ENCODE measurements at regions not wholly inside any gene's neighbourhood (a gene's known extent, or its start where the extent isn't known, plus 50 kb on each side); places are given as distances from the start of the nearest gene placed in this dataset.

DNA sequence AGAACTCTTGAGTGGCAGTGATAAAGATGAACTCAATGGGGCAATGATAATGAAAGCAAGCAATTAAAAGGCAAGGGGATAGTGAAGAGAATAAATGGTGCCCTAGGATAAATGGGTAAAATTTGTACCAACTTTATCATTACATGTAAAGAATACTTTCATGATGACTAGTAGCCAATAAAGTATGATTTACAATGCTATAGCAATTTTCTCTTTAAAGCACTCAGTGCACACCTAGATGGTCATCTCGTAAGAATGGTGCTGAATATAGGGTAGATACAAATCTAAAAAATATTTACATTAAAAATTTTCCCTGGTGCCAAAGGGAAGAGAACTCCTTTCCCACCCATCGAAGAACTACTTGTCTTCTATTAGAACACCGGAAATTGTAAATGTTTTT lies 651.4 kb downstream of the STPG2 start:
- TF ChIP-seq, protein P1, sequence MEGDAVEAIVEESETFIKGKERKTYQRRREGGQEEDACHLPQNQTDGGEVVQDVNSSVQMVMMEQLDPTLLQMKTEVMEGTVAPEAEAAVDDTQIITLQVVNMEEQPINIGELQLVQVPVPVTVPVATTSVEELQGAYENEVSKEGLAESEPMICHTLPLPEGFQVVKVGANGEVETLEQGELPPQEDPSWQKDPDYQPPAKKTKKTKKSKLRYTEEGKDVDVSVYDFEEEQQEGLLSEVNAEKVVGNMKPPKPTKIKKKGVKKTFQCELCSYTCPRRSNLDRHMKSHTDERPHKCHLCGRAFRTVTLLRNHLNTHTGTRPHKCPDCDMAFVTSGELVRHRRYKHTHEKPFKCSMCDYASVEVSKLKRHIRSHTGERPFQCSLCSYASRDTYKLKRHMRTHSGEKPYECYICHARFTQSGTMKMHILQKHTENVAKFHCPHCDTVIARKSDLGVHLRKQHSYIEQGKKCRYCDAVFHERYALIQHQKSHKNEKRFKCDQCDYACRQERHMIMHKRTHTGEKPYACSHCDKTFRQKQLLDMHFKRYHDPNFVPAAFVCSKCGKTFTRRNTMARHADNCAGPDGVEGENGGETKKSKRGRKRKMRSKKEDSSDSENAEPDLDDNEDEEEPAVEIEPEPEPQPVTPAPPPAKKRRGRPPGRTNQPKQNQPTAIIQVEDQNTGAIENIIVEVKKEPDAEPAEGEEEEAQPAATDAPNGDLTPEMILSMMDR (IDR thresholded peaks at IDR 0.05; ENCODE audit: low read depth, low read length) = no peak
- Histone ChIP-seq H3K4me1 (no peaks in the 10 kb centered on the region), H3K36me3 (no peaks in the 10 kb centered on the region), H3K4me3 (ENCODE audit: low read depth, low read length) (no peak overlapping the region), H3K27me3 (no peaks in the 10 kb centered on the region), H3K9me3 (no peaks in the 10 kb centered on the region)
- DNase-seq = no peak

DNA sequence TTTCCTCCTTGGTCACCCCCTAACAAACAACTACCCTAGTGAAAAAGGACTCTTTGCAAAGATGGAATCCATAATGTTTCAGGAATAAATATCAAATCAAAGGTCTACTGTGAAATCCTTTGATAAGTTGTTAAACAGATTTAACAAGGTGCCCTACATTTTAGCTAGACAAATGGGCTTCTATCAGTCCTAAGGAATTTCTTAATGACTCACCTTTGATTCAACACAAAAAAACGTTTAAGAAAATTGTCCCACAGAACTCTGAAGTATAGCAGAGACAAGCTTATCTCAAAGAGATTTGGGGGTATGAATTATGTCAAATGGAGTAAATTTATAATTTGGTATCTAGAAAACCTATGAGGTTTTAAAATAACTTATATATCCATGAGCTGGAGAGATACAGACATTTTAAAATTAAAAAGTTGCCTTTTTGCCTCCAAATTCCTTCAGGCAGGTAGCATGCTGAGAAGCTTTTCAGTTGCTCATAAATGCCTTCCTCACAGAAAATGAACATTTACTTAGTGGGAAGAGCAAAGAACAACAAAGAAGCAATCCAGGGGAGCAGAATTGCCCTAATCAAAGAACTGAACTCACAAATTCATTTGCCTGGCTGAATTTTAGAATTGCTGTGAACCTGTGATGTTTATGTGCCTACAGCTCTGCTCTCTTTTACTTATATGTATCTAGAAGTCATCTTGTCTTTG lies 649.3 kb downstream of the STPG2 start:
- no peak for DNase-seq
- no peaks in the 10 kb centered on the region for H3K9me3 ChIP-seq
- H3K36me3 ChIP-seq = no peaks in the 10 kb centered on the region
- H3K4me3 ChIP-seq (ENCODE audit: low read depth, low read length) = no peak overlapping the region
- no peaks in the 10 kb centered on the region for H3K27me3 ChIP-seq
- H3K4me1 ChIP-seq = no peaks in the 10 kb centered on the region
- TF ChIP-seq, protein P1 (IDR thresholded peaks at IDR 0.05; ENCODE audit: low read depth, low read length) = no peak

DNA sequence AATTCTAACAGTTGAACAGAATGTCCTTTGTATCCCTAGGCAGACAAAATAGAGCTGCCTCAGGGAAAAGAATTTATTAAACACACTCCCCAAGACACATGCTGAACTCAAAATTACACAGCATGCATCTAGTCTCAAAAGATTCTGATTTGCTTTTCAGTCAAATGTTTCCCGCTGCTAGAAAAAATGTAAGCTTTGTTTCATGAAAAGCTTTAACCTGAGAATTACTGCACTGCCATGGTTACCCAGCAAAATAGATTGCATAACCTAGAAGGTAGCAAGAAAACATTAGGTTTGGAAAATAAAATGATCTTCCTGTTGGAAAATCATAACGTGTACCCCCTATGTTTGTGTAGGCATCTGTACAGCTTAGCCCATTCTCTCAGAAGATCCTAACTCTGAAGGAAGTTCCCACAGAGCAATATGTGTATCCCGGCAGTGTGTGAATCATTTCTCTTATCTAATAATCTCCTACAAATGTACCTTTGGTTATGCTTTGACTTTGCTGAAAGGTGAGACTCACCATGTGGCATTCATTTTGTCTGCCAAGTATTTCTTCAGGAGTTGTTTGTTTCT lies 646.9 kb downstream of the STPG2 start:
- TF ChIP-seq, protein P1 (IDR thresholded peaks at IDR 0.05; ENCODE audit: low read depth, low read length) = no peak
- Histone ChIP-seq H3K9me3 (no peaks in the 10 kb centered on the region), H3K4me3 (ENCODE audit: low read depth, low read length) (no peak overlapping the region), H3K4me1 (no peaks in the 10 kb centered on the region), H3K36me3 (no peaks in the 10 kb centered on the region), H3K27me3 (no peaks in the 10 kb centered on the region)
- no peak for DNase-seq

DNA sequence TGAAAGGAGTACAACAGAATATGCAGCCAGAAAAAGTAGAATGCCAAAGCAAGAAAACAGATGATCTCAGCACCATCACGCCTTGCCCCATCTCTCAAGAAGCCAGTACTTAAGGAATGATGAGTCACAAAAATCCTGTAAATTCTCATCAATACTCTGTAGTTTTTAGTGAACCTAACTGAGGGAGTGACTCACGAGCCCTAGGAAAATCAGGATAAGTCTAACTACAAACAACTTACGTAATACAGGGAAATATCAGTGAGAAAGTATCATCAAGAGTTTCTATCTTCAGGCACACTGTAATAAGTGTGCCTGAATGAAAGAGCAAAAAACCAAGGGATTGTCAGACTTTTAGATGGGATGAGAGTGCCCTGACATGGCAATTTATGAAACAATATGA lies 644.4 kb downstream of the STPG2 start:
- Histone ChIP-seq H3K4me1 (no peaks in the 10 kb centered on the region), H3K27me3 (no peaks in the 10 kb centered on the region), H3K36me3 (no peaks in the 10 kb centered on the region), H3K9me3 (no peaks in the 10 kb centered on the region), H3K4me3 (ENCODE audit: low read depth, low read length) (no peak overlapping the region)
- TF ChIP-seq, protein P1 (IDR thresholded peaks at IDR 0.05; ENCODE audit: low read depth, low read length) = no peak
- no peak for DNase-seq

DNA sequence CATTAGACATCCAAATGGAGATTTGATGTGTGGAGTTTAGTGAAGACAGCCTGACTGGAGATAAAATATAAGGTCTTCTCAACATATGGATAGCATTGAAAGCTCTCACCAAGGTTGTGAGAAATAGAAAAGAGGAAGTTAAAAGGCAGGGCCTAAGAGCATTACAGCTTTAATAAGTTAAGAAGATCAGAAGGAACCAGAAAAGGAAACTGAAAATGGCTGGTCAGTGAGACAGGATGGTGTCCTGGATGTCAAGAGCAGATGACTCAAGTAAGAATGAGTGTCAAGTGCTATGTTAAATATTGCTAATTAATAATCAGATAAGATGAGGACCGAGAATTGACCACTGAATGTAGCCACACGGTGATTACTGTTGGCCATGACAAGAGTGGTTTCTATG lies 642.9 kb downstream of the STPG2 start:
- Histone ChIP-seq H3K27me3 (no peaks in the 10 kb centered on the region), H3K4me3 (ENCODE audit: low read depth, low read length) (no peak overlapping the region), H3K36me3 (no peaks in the 10 kb centered on the region), H3K4me1 (no peaks in the 10 kb centered on the region), H3K9me3 (no peaks in the 10 kb centered on the region)
- DNase-seq = no peak
- TF ChIP-seq, protein P1 (IDR thresholded peaks at IDR 0.05; ENCODE audit: low read depth, low read length) = no peak

DNA sequence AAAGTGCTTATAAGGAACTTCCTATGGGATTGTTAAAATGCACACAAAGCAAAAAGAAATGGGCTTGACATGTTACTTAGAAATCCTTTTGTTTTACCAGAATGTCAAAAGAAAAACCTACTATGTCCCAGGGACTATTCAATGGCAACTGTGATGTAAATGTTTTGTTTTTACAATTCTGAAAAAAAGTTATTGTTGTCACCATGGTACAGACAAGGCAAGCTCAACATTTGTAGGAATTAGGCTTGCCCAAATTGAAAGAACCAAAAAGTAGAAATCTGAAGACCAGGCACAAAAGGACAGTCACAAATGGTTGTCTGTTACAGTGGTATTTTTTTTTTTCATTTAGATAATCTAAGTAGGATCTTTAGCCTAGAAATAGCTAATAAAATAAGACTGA lies 638.6 kb downstream of the STPG2 start:
- H3K4me1 ChIP-seq = no peaks in the 10 kb centered on the region
- TF ChIP-seq, protein P1 (IDR thresholded peaks at IDR 0.05; ENCODE audit: low read depth, low read length) = no peak

More for the DNA sequence above, 638.6 kb downstream of the STPG2 start:
- DNase-seq = no peak
- H3K27me3 ChIP-seq = no peaks in the 10 kb centered on the region
- no peaks in the 10 kb centered on the region for H3K36me3 ChIP-seq
- H3K4me3 ChIP-seq (ENCODE audit: low read depth, low read length) = no peak overlapping the region
- no peaks in the 10 kb centered on the region for H3K9me3 ChIP-seq

All from BE2C (cell line).